ENCODE measurements at regions not wholly inside any gene's neighbourhood (a gene's known extent, or its start where the extent isn't known, plus 50 kb on each side); places are given as distances from the start of the nearest gene placed in this dataset.

GRCh38 chr6:78192057-78192456, 539.2 kb downstream of the MEI4 start:
- Histone ChIP-seq H3K4me3 (ENCODE audit: low read depth, low read length, poor library complexity, severe bottlenecking) (no peak overlapping the region), H3K9me3 (ENCODE audit: low read depth, low read length, poor library complexity, severe bottlenecking) (peaks cover 11% of the 10 kb centered on the region), H3K36me3 (ENCODE audit: insufficient read depth, low read length, poor library complexity, severe bottlenecking) (no peaks in the 10 kb centered on the region), H3K27ac (ENCODE audit: low read depth, low read length, poor library complexity, severe bottlenecking) (no peak overlapping the region), H3K27me3 (replicated peaks; ENCODE audit: insufficient read depth, low read depth, low read length, poor library complexity) (no peaks in the 10 kb centered on the region), H3K4me1 (ENCODE audit: insufficient read depth, low read length, poor library complexity, severe bottlenecking) (no peaks in the 10 kb centered on the region)
- no peak for DNase-seq (ENCODE audit: low spot score)
- no peak for TF ChIP-seq CTCF (conservative IDR thresholded peaks at IDR 0.05; ENCODE audit: low read depth, low read length)
- TF ChIP-seq EZH2 (IDR thresholded peaks at IDR 0.05; ENCODE audit: borderline replicate concordance, low read depth, low read length, poor library complexity, severe bottlenecking) = no peak
- intact Hi-C loops (cut with micrococcal nuclease; ENCODE audit: unreplicated experiment) = no loop called here
- POLR2A ChIA-PET (ENCODE audit: low non-redundant PET) = no interaction called here
- BruUV-seq (replicated peaks) = no TSS peak
- CTCF ChIA-PET = no interaction called here

DNA sequence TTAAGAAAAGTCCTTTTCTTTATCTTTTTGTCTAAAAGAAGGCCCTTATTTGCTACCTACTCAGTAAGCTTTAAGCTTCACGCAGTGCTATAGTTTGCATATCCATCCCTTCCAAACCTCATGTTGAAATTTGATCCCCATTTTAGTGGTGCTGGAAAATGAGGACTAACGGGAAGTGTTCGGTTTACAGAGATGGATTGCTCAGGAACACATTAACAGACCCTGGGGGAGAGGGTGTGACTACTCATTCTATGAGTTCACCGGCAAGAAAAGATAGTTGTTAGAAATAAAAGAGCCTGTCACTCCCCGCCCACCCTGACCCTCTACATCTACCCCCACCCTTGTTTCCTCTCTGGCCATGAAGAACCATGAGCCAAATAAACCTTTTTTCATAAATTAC, 546.2 kb downstream of the MEI4 start:
- intact Hi-C loops (cut with micrococcal nuclease; ENCODE audit: unreplicated experiment) = no loop called here
- Histone ChIP-seq H3K4me3 (ENCODE audit: low read depth, low read length, poor library complexity, severe bottlenecking) (no peak overlapping the region), H3K9me3 (ENCODE audit: low read depth, low read length, poor library complexity, severe bottlenecking) (peaks cover 4% of the 10 kb centered on the region), H3K36me3 (ENCODE audit: insufficient read depth, low read length, poor library complexity, severe bottlenecking) (no peaks in the 10 kb centered on the region), H3K27me3 (replicated peaks; ENCODE audit: insufficient read depth, low read depth, low read length, poor library complexity) (no peaks in the 10 kb centered on the region), H3K27ac (ENCODE audit: low read depth, low read length, poor library complexity, severe bottlenecking) (no peak overlapping the region), H3K4me1 (ENCODE audit: insufficient read depth, low read length, poor library complexity, severe bottlenecking) (no peaks in the 10 kb centered on the region)
- DNase-seq (ENCODE audit: low spot score) = no peak
- TF ChIP-seq EZH2 (IDR thresholded peaks at IDR 0.05; ENCODE audit: borderline replicate concordance, low read depth, low read length, poor library complexity, severe bottlenecking) (no peak), CTCF (conservative IDR thresholded peaks at IDR 0.05; ENCODE audit: low read depth, low read length) (no peak)
- POLR2A ChIA-PET (ENCODE audit: low non-redundant PET) = no interaction called here
- BruUV-seq (replicated peaks) = no TSS peak
- CTCF ChIA-PET = no interaction called here

- intact Hi-C loops (cut with micrococcal nuclease; ENCODE audit: unreplicated experiment) = no loop called here
- Histone ChIP-seq H3K27me3 (replicated peaks; ENCODE audit: insufficient read depth, low read depth, low read length, poor library complexity) (no peaks in the 10 kb centered on the region), H3K4me1 (ENCODE audit: insufficient read depth, low read length, poor library complexity, severe bottlenecking) (no peaks in the 10 kb centered on the region), H3K4me3 (ENCODE audit: low read depth, low read length, poor library complexity, severe bottlenecking) (no peak overlapping the region), H3K9me3 (ENCODE audit: low read depth, low read length, poor library complexity, severe bottlenecking) (no peaks in the 10 kb centered on the region), H3K36me3 (ENCODE audit: insufficient read depth, low read length, poor library complexity, severe bottlenecking) (no peaks in the 10 kb centered on the region), H3K27ac (ENCODE audit: low read depth, low read length, poor library complexity, severe bottlenecking) (no peak overlapping the region)
- POLR2A ChIA-PET (ENCODE audit: low non-redundant PET) = no interaction called here
- no peak for TF ChIP-seq EZH2 (IDR thresholded peaks at IDR 0.05; ENCODE audit: borderline replicate concordance, low read depth, low read length, poor library complexity, severe bottlenecking)
- TF ChIP-seq CTCF (conservative IDR thresholded peaks at IDR 0.05; ENCODE audit: low read depth, low read length) = no peak
- no TSS peak for BruUV-seq (replicated peaks)
- CTCF ChIA-PET = no interaction called here
- DNase-seq (ENCODE audit: low spot score) = no peak
Measured at GRCh38 chr6:78222226-78222625, 569.4 kb downstream of the MEI4 start.
